SK-N-SH treated with all-trans-retinoic acid at 6 μM for 48 hours (cell line): ENCODE measurements at regions not wholly inside any gene's neighbourhood (a gene's known extent, or its start where the extent isn't known, plus 50 kb on each side); places are given as distances from the start of the nearest gene placed in this dataset.

Source experiments
- CSDC2 ChIP-seq: fragments of 250-450 bp; sonication (Bioruptor Pico); IDR thresholded peaks from 2 replicates; pipeline ENCODE4 v1.5.0; 2020; ENCODE audit warnings: mild to moderate bottlenecking, moderate library complexity
- GLIS3 ChIP-seq: fragments of 250-450 bp; sonication (Bioruptor Pico); IDR thresholded peaks from 2 replicates; pipeline ENCODE4 v1.5.0; 2020; ENCODE audit warnings: mild to moderate bottlenecking, moderate library complexity
- PATZ1 ChIP-seq: fragments of 250-450 bp; sonication (Bioruptor Pico); IDR thresholded peaks from 2 replicates; pipeline ENCODE4 v1.8.0; 2020; ENCODE audit warnings: mild to moderate bottlenecking, moderate library complexity, borderline replicate concordance
- ZNF8 ChIP-seq: fragments of 450-650 bp; formaldehyde crosslinking; IDR thresholded peaks from 2 replicates; pipeline ENCODE4 v1.5.0; 2020; ENCODE audit warnings: mild to moderate bottlenecking, moderate library complexity
- TF ChIP-seq, protein P1 (sequence below): fragments of 250-450 bp; sonication (Bioruptor Pico); IDR thresholded peaks from 2 replicates; pipeline ENCODE4 v1.8.0; 2021; ENCODE audit warnings: low read depth, mild to moderate bottlenecking, moderate library complexity, borderline replicate concordance
- TF ChIP-seq, protein P2 (sequence below): fragments of 250-450 bp; sonication (Bioruptor Pico); IDR thresholded peaks from 2 replicates; pipeline ENCODE4 v1.5.1; 2020; ENCODE audit warnings: low read depth, mild to moderate bottlenecking, moderate library complexity

DNA sequence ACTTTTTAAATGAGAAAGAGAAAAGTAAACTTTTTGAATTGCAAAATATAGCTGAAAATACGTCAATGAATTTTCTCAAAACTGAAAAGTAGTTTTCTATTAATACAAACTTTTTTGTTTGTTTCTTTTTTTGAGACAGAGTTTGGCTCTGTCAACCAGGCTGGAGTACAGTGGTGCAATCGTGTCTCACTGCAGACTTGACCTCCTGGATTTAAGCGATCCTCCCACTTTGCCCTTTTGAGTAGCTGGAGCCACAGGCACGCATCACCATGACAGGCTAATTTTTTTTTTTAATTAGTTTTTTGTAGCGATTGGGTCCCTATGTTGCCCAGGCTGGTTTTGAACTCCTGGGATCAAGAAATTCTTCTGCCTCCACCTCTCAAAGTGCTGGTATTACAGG, 610.4 kb downstream of the ELAVL2 start:
- TF ChIP-seq, protein P1, sequence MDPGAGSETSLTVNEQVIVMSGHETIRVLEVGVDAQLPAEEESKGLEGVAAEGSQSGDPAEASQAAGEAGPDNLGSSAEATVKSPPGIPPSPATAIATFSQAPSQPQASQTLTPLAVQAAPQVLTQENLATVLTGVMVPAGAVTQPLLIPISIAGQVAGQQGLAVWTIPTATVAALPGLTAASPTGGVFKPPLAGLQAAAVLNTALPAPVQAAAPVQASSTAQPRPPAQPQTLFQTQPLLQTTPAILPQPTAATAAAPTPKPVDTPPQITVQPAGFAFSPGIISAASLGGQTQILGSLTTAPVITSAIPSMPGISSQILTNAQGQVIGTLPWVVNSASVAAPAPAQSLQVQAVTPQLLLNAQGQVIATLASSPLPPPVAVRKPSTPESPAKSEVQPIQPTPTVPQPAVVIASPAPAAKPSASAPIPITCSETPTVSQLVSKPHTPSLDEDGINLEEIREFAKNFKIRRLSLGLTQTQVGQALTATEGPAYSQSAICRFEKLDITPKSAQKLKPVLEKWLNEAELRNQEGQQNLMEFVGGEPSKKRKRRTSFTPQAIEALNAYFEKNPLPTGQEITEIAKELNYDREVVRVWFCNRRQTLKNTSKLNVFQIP (CRISPR knock-in tag) = no peak
- TF ChIP-seq ZNF8 (CRISPR knock-in tag) (no peak), GLIS3 (CRISPR knock-in tag) (no peak), CSDC2 (CRISPR knock-in tag) (no peak), PATZ1 (CRISPR knock-in tag) (no peak)
- TF ChIP-seq, protein P2, sequence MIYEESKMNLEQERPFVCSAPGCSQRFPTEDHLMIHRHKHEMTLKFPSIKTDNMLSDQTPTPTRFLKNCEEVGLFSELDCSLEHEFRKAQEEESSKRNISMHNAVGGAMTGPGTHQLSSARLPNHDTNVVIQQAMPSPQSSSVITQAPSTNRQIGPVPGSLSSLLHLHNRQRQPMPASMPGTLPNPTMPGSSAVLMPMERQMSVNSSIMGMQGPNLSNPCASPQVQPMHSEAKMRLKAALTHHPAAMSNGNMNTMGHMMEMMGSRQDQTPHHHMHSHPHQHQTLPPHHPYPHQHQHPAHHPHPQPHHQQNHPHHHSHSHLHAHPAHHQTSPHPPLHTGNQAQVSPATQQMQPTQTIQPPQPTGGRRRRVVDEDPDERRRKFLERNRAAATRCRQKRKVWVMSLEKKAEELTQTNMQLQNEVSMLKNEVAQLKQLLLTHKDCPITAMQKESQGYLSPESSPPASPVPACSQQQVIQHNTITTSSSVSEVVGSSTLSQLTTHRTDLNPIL (CRISPR knock-in tag) = no peak
